Kidney capillary endothelial cell (primary cell): ENCODE measurements at regions not wholly inside any gene's neighbourhood (a gene's known extent, or its start where the extent isn't known, plus 50 kb on each side); places are given as distances from the start of the nearest gene placed in this dataset.
A peak's percentile ranks its signal among the peaks of the same experiment; 100 is the strongest.

Source experiments
- DNase-seq: peaks from one replicate; pipeline ENCODE4 v3.0.0-alpha.2; 2018; ENCODE audit warnings: low spot score

DNA sequence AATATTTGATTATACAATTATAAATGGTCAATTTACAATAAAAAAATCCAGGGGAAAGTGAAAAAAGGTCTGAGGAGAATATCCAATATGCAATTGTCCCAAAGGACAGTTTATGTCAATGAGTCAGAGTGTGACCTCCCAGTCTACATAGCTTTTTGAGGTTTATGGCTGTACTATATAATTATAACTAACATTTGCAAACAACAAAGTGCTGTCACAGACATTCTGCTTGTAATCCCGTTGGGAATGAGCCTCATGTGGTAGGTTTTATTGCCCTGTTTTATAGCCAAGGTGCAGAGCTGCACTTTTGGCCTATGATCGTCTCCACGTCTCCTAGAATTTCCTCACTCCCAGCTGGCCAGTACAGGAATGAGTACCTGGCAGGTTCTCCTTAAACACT is 103.8 kb downstream of the ADSS2 start:
- no peak for DNase-seq

GRCh38 chr1:244349103-244349531 is 102.6 kb downstream of the ADSS2 start:
- DNase-seq, result no peak

DNA sequence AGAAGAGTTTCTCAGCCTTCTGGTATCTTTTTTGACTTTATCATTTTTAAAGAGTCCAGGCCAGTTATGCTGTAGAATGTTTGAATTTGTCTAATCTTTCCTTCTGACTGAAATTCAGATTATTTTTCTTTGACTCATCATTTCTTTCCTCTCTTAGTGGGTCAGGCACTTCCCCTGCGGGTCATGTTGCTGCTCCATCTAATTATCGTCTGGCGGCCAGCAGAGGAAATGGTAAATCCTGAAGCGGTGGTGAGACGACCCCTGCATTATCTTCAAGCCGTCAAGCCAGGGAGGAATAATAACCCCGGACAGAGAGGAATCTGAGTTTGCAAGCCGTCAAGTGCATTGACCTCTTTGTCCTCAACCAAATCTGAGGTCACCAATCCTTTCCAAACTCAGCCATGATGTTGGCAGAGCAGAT is 102.1 kb downstream of the ADSS2 start:
- DNase-seq, result peak; percentile 75

GRCh38 chr1:244350027-244350426 is 101.7 kb downstream of the ADSS2 start:
- DNase-seq, result no peak

GRCh38 chr1:244352156-244352830 is 99.4 kb downstream of the ADSS2 start:
- DNase-seq, result no peak

GRCh38 chr1:244353551-244354091 is 98.1 kb downstream of the ADSS2 start:
- peak; percentile 99 for DNase-seq

DNA sequence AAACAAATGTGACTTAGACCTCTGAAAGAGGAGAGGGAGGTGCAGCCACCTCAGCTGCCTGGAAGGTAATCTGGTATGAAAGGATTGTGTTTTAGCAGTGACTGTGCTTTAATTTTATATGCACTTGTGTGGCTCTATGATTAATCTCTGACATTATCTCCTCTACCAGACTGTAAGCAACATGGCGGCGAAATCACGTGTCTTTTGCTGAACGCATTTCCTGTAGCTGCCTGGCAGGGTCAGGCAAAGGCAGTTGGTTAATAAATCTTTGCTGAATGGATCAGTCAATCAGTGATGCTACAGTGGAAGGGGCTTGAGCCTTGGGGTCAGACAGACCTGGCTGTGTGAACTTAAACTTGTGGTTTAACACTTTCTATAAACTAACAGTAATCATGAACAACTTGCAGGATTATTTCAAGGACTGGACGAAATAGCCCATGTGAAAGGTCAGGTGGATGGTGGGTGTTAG is 96.9 kb downstream of the ADSS2 start:
- no peak for DNase-seq

DNA sequence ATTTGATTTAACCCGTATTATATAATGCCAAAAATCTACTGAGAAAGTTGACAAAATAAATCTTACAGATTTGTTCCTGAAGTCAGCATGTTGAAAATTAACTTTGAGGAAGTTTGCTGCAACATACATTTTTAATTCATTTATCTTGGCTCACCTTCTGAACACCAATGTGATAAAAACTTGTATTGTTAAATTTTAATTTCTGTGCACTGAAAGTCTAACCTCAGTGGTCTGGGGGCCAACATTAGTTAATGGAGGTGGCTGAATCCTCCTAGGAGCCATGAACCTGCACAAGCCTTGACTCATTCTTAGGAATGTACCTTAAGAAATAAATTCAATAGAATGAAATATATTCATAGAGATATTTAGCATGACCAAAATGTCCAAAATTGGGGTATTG is 95.3 kb downstream of the ADSS2 start:
- no peak for DNase-seq
